DMS 273 treated with DMSO at 0.1 percent for 48 hours (cell line): ENCODE measurements at regions not wholly inside any gene's neighbourhood (a gene's known extent, or its start where the extent isn't known, plus 50 kb on each side); places are given as distances from the start of the nearest gene placed in this dataset.
"Not testable (repeated sequence)": the region's sequence is repeated elsewhere in the genome, so short reads cannot be mapped to it uniquely, and the experiment has no call there.

Experiments
- DNase-seq: peaks from one replicate; lab custom pipeline; 2025; lab: John Stamatoyannopoulos, UW

DNA sequence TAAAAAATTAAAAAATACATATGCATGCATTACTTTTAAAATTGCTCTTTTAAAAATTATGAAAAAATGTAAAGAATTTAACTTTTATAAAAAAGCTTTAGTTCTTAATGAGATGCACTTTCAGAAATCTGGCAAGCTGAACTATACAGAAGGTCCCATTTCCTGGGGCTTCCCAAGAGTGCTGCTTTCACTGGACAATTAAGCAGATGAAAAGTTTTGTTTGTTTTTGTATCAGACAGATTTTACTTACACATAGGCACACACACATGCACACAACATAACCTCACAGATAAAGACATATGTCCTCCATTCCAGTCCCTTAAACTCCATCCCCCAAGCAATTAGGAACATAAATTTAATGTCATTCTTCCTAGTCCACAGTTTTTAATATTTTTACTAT lies 402.3 kb upstream of the ASIC2 start:
- no peak for DNase-seq

GRCh38 chr17:33696102-33696501 lies 403.0 kb upstream of the ASIC2 start:
- DNase-seq = no peak

- DNase-seq = no peak
These were observed 404.5 kb upstream of the ASIC2 start for GRCh38 chr17:33697557-33697956.

GRCh38 chr17:33701910-33702309 lies 408.8 kb upstream of the ASIC2 start:
- DNase-seq = no peak

DNA sequence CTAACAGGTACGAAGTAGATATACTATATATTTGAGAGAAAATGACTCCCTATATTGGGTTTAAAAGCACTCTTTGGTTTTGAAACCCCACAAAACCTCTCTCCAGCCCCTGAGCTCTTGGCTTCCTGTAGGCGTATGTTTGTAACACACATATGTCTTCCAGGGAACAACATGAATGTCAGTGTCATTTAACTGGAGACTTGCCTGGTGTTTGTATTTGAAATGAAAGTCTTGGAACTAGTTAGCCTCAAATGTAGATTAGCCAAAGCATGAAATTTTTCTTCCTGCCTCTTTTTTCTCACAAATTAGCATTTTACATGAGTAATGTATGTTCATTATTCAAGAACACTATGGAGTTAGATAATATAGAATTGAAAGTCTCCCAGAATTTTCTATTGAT lies 411.8 kb upstream of the ASIC2 start:
- no peak for DNase-seq

DNA sequence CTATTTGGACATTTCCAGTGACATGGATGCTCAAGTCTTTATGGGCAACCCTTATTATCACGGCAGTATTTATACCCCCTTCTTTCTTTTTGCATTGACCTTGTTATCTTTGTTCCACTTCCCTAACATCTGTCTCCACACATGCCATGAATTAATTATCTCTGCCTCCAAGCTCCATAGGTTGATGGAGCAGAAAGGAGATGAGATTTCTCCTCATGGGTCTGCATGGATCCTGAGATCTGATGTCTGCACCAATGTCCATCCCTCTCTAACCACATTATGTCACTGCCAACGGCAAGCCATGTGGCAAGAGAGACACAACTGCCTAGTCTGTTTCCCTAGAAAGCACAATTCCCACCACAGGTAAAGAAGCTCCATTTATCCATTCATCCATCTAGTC lies 416.8 kb upstream of the ASIC2 start:
- no peak for DNase-seq

DNA sequence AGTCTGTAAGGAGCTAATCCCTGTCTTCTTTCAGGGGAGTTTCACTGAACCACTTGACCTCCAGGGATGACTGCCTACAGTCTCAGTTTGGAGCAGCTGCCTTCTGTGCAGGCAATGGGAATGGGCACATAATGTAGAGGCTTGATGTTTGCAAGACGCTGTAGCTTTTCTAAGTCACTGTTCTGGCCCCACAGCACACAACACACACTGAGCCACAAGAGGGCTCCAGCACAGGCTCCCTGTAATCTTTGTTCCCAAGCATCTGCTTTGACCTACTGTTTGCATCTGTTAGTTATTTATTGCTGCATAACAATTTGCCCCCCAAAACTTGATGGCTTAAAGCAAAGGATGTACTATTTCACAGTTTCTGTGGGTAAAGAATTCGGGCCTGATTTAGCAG lies 419.0 kb upstream of the ASIC2 start:
- DNase-seq = no peak

GRCh38 chr17:33716957-33717356 lies 423.9 kb upstream of the ASIC2 start:
- DNase-seq = no peak

DNA sequence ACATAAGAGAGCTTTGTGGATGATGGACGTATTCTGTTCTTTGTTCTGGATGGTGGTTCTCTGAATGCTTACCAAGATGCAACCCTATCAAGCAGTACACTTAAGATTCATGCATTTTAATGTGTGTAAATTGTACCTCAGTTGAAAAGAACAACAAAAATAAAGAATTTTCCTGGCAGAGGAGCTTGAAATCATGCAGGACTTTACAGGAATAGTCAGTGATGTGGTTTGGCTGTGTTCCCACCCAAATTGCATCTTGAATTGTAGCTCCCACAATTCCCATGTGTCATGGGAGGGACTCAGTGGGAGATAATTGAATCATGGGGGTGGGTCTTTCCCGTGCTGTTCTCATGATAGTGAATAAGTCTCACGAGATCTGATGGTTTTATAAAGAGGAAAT lies 430.6 kb upstream of the ASIC2 start:
- not testable (repeated sequence) for DNase-seq

GRCh38 chr17:33725675-33726271 lies 432.7 kb upstream of the ASIC2 start:
- no peak for DNase-seq

GRCh38 chr17:33730131-33730530 lies 437.0 kb upstream of the ASIC2 start:
- no peak for DNase-seq

DNA sequence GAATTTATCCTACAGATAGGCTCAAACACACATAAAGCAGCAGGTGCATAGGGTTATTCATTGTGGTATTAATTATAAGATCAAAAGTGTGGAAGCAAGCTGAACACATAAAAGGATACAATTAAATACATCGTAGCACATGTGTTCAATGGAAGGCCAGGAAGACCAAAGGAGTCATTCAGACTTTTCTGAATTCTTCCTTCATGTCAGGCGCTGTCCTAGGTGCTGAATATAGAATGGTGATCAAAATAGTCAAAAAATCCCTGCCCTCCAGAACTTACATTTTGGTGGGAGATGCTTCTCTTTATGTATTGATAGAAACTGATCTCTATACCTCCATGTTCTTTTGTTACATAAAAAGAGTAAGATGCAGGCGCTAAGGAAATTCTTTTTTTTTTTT lies 439.0 kb upstream of the ASIC2 start:
- DNase-seq = no peak

- no peak for DNase-seq
These were observed 446.6 kb upstream of the ASIC2 start for GRCh38 chr17:33739714-33740113.

DNA sequence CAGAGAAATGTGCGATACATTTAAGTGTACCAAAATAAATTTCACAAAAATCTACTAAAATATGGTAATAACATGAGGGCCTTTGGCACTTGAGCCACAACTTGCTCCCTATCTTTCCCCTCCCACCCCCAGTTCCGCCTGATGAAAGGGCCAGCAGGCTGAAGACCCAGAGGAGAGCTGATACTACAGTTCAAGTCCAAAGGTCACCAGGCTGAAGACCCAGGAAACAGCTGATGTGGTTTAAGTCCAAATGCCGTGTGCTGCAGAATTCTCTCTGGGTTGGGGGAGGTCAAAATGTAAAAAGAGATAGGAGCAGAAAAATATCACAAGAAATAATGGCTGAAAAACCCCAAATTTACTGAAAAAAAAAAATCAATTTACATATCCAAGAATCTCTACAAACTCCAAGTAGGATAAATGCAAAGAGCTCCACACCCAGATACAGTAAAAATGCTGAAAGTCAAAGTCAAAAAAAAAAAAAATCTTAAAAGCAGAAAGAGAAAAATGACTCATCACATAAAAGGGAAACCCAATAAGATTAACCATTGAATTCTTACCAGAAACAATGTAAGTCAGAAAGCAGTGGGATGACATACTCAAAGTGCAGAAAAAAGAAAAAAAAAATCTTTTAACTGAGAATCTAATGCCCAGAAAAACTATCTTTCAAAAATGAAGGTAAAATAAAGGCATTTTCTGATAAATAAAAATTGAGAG lies 452.1 kb upstream of the ASIC2 start:
- DNase-seq = no peak

DNA sequence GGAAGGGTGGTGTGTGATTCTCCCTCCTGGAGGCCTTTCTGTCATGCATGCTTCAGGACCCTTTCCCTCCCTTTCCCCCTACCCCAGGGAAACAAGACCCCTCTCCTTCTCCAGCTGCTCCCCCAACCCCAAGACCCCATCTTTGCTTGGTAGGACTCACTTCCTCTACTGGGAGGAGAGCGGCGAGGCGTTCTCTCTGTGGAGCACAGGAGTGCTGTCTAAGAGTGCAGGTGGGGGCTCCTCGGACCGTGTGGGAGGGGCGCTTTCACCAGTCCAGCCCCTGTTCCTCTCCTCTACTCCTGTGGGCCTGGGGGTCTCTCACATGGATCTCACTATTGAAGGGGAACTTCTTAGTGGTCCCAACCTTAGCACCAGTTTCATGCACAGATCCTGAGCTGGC lies 456.1 kb upstream of the ASIC2 start:
- no peak for DNase-seq

DNA sequence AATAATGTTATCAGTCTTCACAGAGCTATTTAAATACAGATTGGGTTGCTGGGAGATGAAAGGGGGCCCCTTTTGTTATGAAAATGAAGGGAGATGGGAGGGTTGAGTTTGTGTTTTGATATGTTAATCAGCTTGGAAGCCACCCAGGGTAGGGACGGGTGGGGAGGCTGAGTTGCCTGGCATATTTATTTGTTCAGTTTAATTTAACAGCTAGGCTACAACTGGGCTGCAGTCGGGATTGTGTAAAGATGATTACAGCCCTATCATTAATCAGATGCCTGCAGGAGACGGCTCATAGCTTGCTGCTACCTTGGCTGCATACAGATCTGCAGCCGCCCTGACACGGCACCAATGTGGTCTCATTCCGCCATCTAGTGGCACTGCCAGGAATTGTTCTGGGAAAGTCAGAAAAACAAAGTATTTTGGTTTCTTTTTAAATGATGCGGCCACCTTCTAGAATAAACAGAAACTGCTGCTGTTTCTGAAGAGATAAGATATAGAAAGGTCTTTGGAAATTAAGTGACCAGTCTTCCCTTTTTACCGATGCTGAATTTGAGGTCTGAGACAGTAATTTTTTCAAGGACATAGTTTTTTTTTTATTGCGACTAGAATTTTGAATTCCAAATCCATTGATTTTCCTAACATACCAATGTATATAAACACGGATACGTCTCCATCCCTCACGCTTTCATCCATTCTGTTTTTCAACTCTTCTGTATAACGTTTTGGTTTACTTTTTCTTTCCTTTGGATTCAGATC lies 458.0 kb upstream of the ASIC2 start:
- DNase-seq = no peak

GRCh38 chr17:33751702-33752065 lies 458.6 kb upstream of the ASIC2 start:
- no peak for DNase-seq

DNA sequence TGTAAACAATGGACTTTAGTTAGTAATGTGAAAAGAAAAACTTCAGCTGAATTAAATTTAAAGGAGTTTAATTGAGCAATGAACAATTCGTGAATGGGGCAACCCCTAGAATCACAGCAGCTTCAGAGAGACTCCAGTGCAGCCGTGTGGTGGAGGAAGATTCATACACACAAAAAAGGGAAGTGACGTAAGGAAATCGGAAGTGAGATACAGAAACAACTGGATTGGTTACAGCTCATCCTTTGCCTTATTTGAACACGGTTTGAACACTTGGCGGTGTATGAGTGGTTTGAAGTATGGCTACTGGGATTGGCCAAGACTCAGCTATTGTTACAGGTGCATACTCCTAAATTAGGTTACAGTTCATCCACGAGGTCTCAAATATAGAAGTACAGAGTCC lies 460.4 kb upstream of the ASIC2 start:
- no peak for DNase-seq

- no peak for DNase-seq
These were observed 462.9 kb upstream of the ASIC2 start for GRCh38 chr17:33756021-33756420.

- no peak for DNase-seq
These were observed 472.8 kb upstream of the ASIC2 start for GRCh38 chr17:33765871-33766270.

GRCh38 chr17:33766721-33767120 lies 473.6 kb upstream of the ASIC2 start:
- DNase-seq = no peak

GRCh38 chr17:33769066-33769465 lies 476.0 kb upstream of the ASIC2 start:
- DNase-seq = no peak

GRCh38 chr17:33776304-33776703 lies 478.8 kb upstream of the CCL2 start:
- DNase-seq = no peak
